SK-N-SH treated with all-trans-retinoic acid at 6 μM for 48 hours (cell line): ENCODE measurements at regions not wholly inside any gene's neighbourhood (a gene's known extent, or its start where the extent isn't known, plus 50 kb on each side); places are given as distances from the start of the nearest gene placed in this dataset.

ENCODE experiments used
- ARNTL ChIP-seq: fragments of 450-650 bp; formaldehyde crosslinking; IDR thresholded peaks from 2 replicates; pipeline ENCODE4 v1.5.0; 2020; ENCODE audit warnings: low read depth, mild to moderate bottlenecking, moderate library complexity, borderline replicate concordance
- OSR1 ChIP-seq: fragments of 250-450 bp; sonication (Bioruptor Pico); IDR thresholded peaks from 2 replicates; pipeline ENCODE4 v1.8.0; 2022; ENCODE audit warnings: moderate library complexity, mild to moderate bottlenecking, inconsistent platforms
- PATZ1 ChIP-seq: fragments of 250-450 bp; sonication (Bioruptor Pico); IDR thresholded peaks from 2 replicates; pipeline ENCODE4 v1.8.0; 2020; ENCODE audit warnings: mild to moderate bottlenecking, moderate library complexity, borderline replicate concordance
- POU6F1 ChIP-seq: fragments of 250-450 bp; sonication (Bioruptor Pico); IDR thresholded peaks from 2 replicates; pipeline ENCODE4 v1.8.0; 2021; ENCODE audit warnings: low read depth, mild to moderate bottlenecking, moderate library complexity, borderline replicate concordance
- RARB ChIP-seq: fragments of 250-450 bp; sonication (Bioruptor Pico); IDR thresholded peaks from 2 replicates; pipeline ENCODE4 v1.8.0; 2021; ENCODE audit warnings: mild to moderate bottlenecking, moderate library complexity
- ZC3H10 ChIP-seq: fragments of 250-450 bp; sonication (Bioruptor Pico); IDR thresholded peaks from 2 replicates; pipeline ENCODE4 v1.5.1; 2021; ENCODE audit warnings: mild to moderate bottlenecking, moderate library complexity
- ZFP3 ChIP-seq: fragments of 250-450 bp; sonication (Bioruptor Pico); IDR thresholded peaks from 2 replicates; pipeline ENCODE4 v1.5.0; 2020; ENCODE audit warnings: mild to moderate bottlenecking, moderate library complexity
- ZNF70 ChIP-seq: fragments of 450-650 bp; formaldehyde crosslinking; IDR thresholded peaks from 2 replicates; pipeline ENCODE4 v1.5.0; 2020; ENCODE audit warnings: mild to moderate bottlenecking, moderate library complexity

GRCh38 chr16:77574867-77575624, 140.2 kb upstream of the ADAMTS18 start:
- no peak for TF ChIP-seq PATZ1 (CRISPR knock-in tag)
- no peak for TF ChIP-seq ARNTL
- TF ChIP-seq OSR1 (CRISPR knock-in tag): no peak
- no peak for TF ChIP-seq ZNF70 (CRISPR knock-in tag)
- no peak for TF ChIP-seq ZC3H10 (CRISPR knock-in tag)
- no peak for TF ChIP-seq POU6F1 (CRISPR knock-in tag)
- no peak for TF ChIP-seq RARB
- no peak for TF ChIP-seq ZFP3
